Gastroesophageal sphincter (tissue), 4 donors: ENCODE measurements at regions not wholly inside any gene's neighbourhood (a gene's known extent, or its start where the extent isn't known, plus 50 kb on each side); places are given as distances from the start of the nearest gene placed in this dataset.

Source experiments
- ATAC-seq: fragments of 150-250 bp; one replicate; pipeline ENCODE4 v1.9.1; 2016; ENCODE audit warnings: mild to moderate bottlenecking, moderate library complexity
- H3K27ac ChIP-seq, 4 donors: fragments of 200-600 bp; sonication (generic) in 3 of 4; 1 replicate in 3 of 4; 2 replicates in 1 of 4; pipeline ENCODE4 v1.5.1; 2016 to 2019
- H3K27me3 ChIP-seq: fragments of 200-600 bp; sonication (generic); one replicate; pipeline ENCODE4 v1.5.1; 2019
- H3K36me3 ChIP-seq, 2 donors: fragments of 200-600 bp; sonication (generic); one replicate each; pipeline ENCODE4 v1.5.1; 2019; ENCODE audit warnings: control low read depth in 1 of 2
- H3K4me1 ChIP-seq, 3 donors: fragments of 200-600 bp; sonication (generic); 1 replicate in 2 of 3; 2 replicates in 1 of 3; pipeline ENCODE4 v1.5.1; 2016 to 2019; ENCODE audit warnings: control low read depth in 2 of 3
- H3K4me3 ChIP-seq, 2 donors: fragments of 200-600 bp; sonication (generic); one replicate each; pipeline ENCODE4 v1.5.1; 2019; ENCODE audit warnings: mild to moderate bottlenecking in 1 of 2, moderate library complexity in 1 of 2
- H3K9me3 ChIP-seq, 3 donors: fragments of 200-600 bp; sonication (generic); one replicate each; pipeline ENCODE4 v1.5.1; 2017 to 2019; ENCODE audit warnings: control low read depth in 2 of 3
- CTCF ChIP-seq, 4 experiments: fragments of 200-600 bp in 2 of 4; fragments of 450-650 bp in 2 of 4; sonication (generic) in 1 of 4; IDR thresholded peaks; one replicate each; pipeline ENCODE4 v1.5.1; 2017 to 2019; ENCODE audit warnings: antibody characterized with exemption in 4 of 4, mild to moderate bottlenecking in 2 of 4, moderate library complexity in 2 of 4
- EP300 ChIP-seq: sonication (generic); formaldehyde crosslinking; IDR thresholded peaks from one replicate; pipeline ENCODE4 v1.6.1; 2017; ENCODE audit warnings: antibody characterized with exemption, mild to moderate bottlenecking
- POLR2A ChIP-seq, 2 donors: fragments of 450-650 bp; IDR thresholded peaks; one replicate each; pipeline ENCODE4 v1.6.1; 2017; ENCODE audit warnings: antibody characterized with exemption in 2 of 2, mild to moderate bottlenecking in 2 of 2, moderate library complexity in 1 of 2
- POLR2AphosphoS5 ChIP-seq: sonication (generic); formaldehyde crosslinking; IDR thresholded peaks from one replicate; pipeline ENCODE4 v1.6.1; 2017; ENCODE audit warnings: antibody characterized with exemption
- WGBS, 2 donors: methylation state at CpG; one replicate each; pipeline ENCODE4 v1.1.5; 2018; ENCODE audit warnings: low coverage in 1 of 2; 5-methylcytosine and 5-hydroxymethylcytosine counted together

GRCh38 chr13:68509734-68510621, 1279.8 kb upstream of the PCDH9 start:
- Histone ChIP-seq H3K4me3 (no peak overlapping the region), H3K4me1 (no peaks in the 10 kb centered on the region), H3K27ac (no peak overlapping the region), H3K9me3 (no peaks in the 10 kb centered on the region), H3K36me3 (no peaks in the 10 kb centered on the region), H3K27me3 (no peaks in the 10 kb centered on the region)
- 58 to 69% methylated on average over 3 of the region's 4 CpGs for WGBS, 2 donors
- no peak for ATAC-seq
- TF ChIP-seq POLR2A (IDR thresholded peaks at IDR 0.05) (no peak), EP300 (no peak), CTCF (IDR thresholded peaks at IDR 0.05) (no peak), POLR2AphosphoS5 (no peak)

DNA sequence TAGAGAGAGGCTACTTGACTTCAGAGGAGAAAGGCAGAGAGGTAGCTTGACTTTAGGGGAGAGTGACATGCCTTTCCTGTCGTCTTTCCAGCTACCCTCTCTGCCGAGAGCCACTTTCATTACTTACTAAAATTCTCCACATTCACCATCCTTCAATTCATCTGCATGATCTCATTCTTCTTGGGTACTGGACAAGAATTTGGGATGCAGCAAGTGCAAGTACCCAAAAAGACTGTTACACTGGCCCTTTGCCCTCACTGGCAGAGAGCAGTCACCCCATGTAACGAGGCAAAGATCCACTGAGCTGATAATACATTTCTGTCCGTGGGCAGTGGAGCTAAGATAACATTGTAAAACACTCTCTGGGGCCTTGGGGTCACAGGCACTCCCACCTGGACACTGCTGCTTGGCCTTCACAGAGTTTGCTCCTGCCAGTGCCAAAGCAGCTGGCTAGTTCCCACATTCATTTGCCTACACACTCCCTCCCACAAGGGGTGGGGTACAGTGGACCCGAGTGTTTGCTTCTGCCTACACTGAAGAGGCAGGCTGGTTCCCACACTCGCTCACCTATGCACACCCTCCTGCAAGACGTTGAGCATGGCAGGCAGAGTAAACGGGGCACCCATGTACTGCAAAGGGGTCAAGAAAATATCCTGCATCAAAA, 1276.9 kb upstream of the PCDH9 start:
- no peak for ATAC-seq
- no peak overlapping the region for H3K4me3 ChIP-seq
- TF ChIP-seq CTCF (IDR thresholded peaks at IDR 0.05): no peak
- TF ChIP-seq POLR2AphosphoS5: no peak
- no peak for TF ChIP-seq POLR2A (IDR thresholded peaks at IDR 0.05)
- no peak for TF ChIP-seq EP300
- 71 to 78% methylated on average over 3 to 8 of the region's 8 CpGs for WGBS, 2 donors
- H3K9me3 ChIP-seq: no peaks in the 10 kb centered on the region
- no peak overlapping the region for H3K27ac ChIP-seq
- no peaks in the 10 kb centered on the region for H3K27me3 ChIP-seq
- no peaks in the 10 kb centered on the region for H3K4me1 ChIP-seq
- H3K36me3 ChIP-seq: no peaks in the 10 kb centered on the region

- TF ChIP-seq EP300 (no peak), CTCF (IDR thresholded peaks at IDR 0.05) (no peak), POLR2AphosphoS5 (no peak), POLR2A (IDR thresholded peaks at IDR 0.05) (no peak)
- WGBS, 2 donors: 27 to 39% methylated on average over 4 of the region's 4 CpGs
- H3K9me3 ChIP-seq: no peaks in the 10 kb centered on the region
- no peak for ATAC-seq
- no peak overlapping the region for H3K4me3 ChIP-seq
- no peaks in the 10 kb centered on the region for H3K4me1 ChIP-seq
- H3K27ac ChIP-seq: no peak overlapping the region
- H3K36me3 ChIP-seq: no peaks in the 10 kb centered on the region
- no peaks in the 10 kb centered on the region for H3K27me3 ChIP-seq
Observed at GRCh38 chr13:68490594-68490993, 1260.5 kb upstream of the PCDH9 start.

DNA sequence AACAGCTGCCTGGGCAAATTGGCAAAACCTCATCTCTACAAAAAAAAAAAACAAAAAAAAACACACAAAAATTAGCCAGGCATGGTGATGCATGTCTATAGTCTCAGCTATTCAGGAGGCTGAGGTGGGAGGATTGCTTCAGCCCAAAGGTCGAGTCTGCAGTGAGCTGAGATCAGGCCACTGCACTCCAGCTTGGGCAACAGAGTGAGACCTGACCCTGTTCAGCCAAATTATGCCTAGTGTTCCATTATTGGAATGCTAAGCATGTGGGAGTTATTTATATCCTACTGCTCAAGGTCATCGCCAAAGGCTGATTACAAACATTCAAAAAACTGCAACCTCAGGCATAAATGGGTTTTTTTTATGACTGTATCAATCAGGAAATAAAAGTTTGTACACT, 1251.0 kb upstream of the PCDH9 start:
- TF ChIP-seq EP300: no peak
- TF ChIP-seq POLR2A (IDR thresholded peaks at IDR 0.05): no peak
- TF ChIP-seq CTCF (IDR thresholded peaks at IDR 0.05): no peak
- TF ChIP-seq POLR2AphosphoS5: no peak

More for the DNA sequence above, 1251.0 kb upstream of the PCDH9 start:
- ATAC-seq: no peak
- WGBS, 2 donors: 52 to 80% methylated on average over 1 to 2 of the region's 2 CpGs
- H3K27me3 ChIP-seq: no peaks in the 10 kb centered on the region
- H3K4me1 ChIP-seq: no peaks in the 10 kb centered on the region
- H3K9me3 ChIP-seq: no peaks in the 10 kb centered on the region
- H3K27ac ChIP-seq: no peak overlapping the region
- H3K36me3 ChIP-seq: no peaks in the 10 kb centered on the region
- no peak overlapping the region for H3K4me3 ChIP-seq
